GM18951 (cell line): ENCODE measurements at regions not wholly inside any gene's neighbourhood (a gene's known extent, or its start where the extent isn't known, plus 50 kb on each side); places are given as distances from the start of the nearest gene placed in this dataset.

ENCODE experiments used
- POLR2A ChIP-seq: IDR thresholded peaks from 4 replicates; pipeline ENCODE4 v1.6.1; 2011; ENCODE audit warnings: mild to moderate bottlenecking; ENCODE audit not compliant: insufficient read length, insufficient read depth; ENCODE audit errors: extremely low read depth
- in situ Hi-C: fragments of 300-500 bp; cut with MboI; formaldehyde crosslinking; loops from one replicate; pipeline ENCODE4 v1.12.0; 2022; ENCODE audit warnings: low sequenced_read_pairs, mixed read lengths, inconsistent platforms; ENCODE audit not compliant: unreplicated experiment

- no peak for TF ChIP-seq POLR2A
- in situ Hi-C loops = no loop called here
Measured at GRCh38 chr17:72175787-72176515, 55.1 kb downstream of the SOX9 start.

GRCh38 chr17:72176516-72176851, 55.7 kb downstream of the SOX9 start:
- no peak for TF ChIP-seq POLR2A
- in situ Hi-C loops = no loop called here

GRCh38 chr17:72176951-72177660, 56.3 kb downstream of the SOX9 start:
- in situ Hi-C loops = no loop called here
- TF ChIP-seq POLR2A = no peak

- TF ChIP-seq POLR2A = no peak
- in situ Hi-C loops = no loop called here
Measured at GRCh38 chr17:72177738-72178137, 56.9 kb downstream of the SOX9 start.

GRCh38 chr17:72182371-72182873, 61.6 kb downstream of the SOX9 start:
- in situ Hi-C loops = no loop called here
- no peak for TF ChIP-seq POLR2A

GRCh38 chr17:72183194-72183685, 62.4 kb downstream of the SOX9 start:
- in situ Hi-C loops = no loop called here

GRCh38 chr17:72184805-72185204, 64.0 kb downstream of the SOX9 start:
- in situ Hi-C loops = no loop called here
- TF ChIP-seq POLR2A = no peak

More at GRCh38 chr17:72183194-72183685, 62.4 kb downstream of the SOX9 start:
- TF ChIP-seq POLR2A = no peak

- in situ Hi-C loops = no loop called here
- no peak for TF ChIP-seq POLR2A
Measured at GRCh38 chr17:72185564-72185963, 64.7 kb downstream of the SOX9 start.

- in situ Hi-C loops = no loop called here
Measured at GRCh38 chr17:72187556-72187955, 66.7 kb downstream of the SOX9 start.

GRCh38 chr17:72188801-72189200, 68.0 kb downstream of the SOX9 start:
- no peak for TF ChIP-seq POLR2A
- in situ Hi-C loops = no loop called here

More at GRCh38 chr17:72187556-72187955, 66.7 kb downstream of the SOX9 start:
- no peak for TF ChIP-seq POLR2A

- in situ Hi-C loops = no loop called here
Measured at GRCh38 chr17:72189768-72190593, 69.2 kb downstream of the SOX9 start.

GRCh38 chr17:72191356-72191755, 70.5 kb downstream of the SOX9 start:
- in situ Hi-C loops = no loop called here
- TF ChIP-seq POLR2A = no peak

More at GRCh38 chr17:72189768-72190593, 69.2 kb downstream of the SOX9 start:
- TF ChIP-seq POLR2A = no peak
